ENCODE measurements at regions not wholly inside any gene's neighbourhood (a gene's known extent, or its start where the extent isn't known, plus 50 kb on each side); places are given as distances from the start of the nearest gene placed in this dataset.
A peak's percentile ranks its signal among the peaks of the same experiment; 100 is the strongest.

DNA sequence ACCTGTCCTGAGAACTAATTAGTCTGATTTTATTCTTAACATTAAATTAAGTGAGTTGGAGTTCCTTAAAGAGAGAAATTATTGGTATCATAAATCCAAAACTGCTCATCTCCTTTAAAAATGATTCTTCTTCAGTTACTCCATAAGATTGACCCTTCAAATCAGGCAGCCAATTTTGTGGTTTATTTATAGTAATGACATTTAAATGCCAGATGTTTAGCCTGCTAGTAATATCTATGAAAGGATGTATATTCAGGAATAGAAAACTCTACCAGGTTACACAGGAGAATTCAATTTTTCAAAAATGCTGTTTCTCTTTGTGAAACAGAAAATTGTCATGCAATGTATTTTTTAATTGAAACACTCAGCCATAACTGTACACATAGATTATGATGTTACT lies 457.8 kb upstream of the ROBO2 start:
- Histone ChIP-seq H3K4me3 (no peak overlapping the region), H3K9me3 (no peaks in the 10 kb centered on the region), H3K27me3 (no peaks in the 10 kb centered on the region), H3K36me3 (no peaks in the 10 kb centered on the region), H3K4me1 (no peaks in the 10 kb centered on the region), H3K27ac (no peak overlapping the region)
- TF ChIP-seq, protein P1, sequence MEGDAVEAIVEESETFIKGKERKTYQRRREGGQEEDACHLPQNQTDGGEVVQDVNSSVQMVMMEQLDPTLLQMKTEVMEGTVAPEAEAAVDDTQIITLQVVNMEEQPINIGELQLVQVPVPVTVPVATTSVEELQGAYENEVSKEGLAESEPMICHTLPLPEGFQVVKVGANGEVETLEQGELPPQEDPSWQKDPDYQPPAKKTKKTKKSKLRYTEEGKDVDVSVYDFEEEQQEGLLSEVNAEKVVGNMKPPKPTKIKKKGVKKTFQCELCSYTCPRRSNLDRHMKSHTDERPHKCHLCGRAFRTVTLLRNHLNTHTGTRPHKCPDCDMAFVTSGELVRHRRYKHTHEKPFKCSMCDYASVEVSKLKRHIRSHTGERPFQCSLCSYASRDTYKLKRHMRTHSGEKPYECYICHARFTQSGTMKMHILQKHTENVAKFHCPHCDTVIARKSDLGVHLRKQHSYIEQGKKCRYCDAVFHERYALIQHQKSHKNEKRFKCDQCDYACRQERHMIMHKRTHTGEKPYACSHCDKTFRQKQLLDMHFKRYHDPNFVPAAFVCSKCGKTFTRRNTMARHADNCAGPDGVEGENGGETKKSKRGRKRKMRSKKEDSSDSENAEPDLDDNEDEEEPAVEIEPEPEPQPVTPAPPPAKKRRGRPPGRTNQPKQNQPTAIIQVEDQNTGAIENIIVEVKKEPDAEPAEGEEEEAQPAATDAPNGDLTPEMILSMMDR (IDR thresholded peaks at IDR 0.05), result no peak
- intact Hi-C loops (cut with DNase I), result no loop called here
- no peak for DNase-seq (ENCODE audit: low spot score in 2 of 2)

DNA sequence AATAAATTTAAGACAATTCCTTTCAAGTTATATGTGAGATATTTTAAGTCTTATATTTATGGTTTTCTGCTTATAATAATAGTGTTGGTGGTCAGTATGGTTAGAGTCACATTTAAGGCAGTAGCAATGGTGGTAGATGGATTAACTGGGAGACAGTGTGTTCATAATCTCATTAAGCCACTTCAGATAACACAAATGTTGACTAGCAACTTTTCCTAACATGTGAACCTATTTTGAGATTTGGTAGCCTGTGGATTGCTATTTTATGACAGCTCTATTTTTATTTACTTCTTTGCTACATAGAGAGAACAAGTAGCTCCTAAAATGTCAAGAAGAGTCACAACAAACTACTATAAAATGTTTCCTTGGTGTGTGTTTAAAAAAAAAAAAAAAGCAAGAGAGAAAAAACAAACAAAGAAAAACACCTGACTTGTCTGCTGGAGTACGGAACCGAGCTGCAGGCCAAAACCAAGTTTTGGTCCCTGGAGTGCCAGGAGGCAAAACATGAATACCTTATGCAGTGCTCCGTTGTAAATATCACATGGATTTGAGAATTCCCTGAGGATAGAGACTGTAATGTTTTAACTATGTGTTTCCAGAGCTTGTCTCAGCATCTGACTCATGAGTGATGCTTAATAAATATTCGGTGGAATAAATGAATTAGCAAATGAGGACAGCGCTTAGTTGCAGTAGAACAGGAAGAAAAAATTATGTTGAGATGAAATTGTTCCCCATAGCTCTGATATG lies 457.1 kb upstream of the ROBO2 start:
- Histone ChIP-seq H3K4me1 (no peaks in the 10 kb centered on the region), H3K27me3 (no peaks in the 10 kb centered on the region), H3K9me3 (no peaks in the 10 kb centered on the region), H3K27ac (no peak overlapping the region), H3K4me3 (no peak overlapping the region), H3K36me3 (no peaks in the 10 kb centered on the region)
- intact Hi-C loops (cut with DNase I), result no loop called here
- DNase-seq (ENCODE audit: low spot score in 2 of 2), result no peak
- TF ChIP-seq, protein P1 (IDR thresholded peaks at IDR 0.05), result no peak

DNA sequence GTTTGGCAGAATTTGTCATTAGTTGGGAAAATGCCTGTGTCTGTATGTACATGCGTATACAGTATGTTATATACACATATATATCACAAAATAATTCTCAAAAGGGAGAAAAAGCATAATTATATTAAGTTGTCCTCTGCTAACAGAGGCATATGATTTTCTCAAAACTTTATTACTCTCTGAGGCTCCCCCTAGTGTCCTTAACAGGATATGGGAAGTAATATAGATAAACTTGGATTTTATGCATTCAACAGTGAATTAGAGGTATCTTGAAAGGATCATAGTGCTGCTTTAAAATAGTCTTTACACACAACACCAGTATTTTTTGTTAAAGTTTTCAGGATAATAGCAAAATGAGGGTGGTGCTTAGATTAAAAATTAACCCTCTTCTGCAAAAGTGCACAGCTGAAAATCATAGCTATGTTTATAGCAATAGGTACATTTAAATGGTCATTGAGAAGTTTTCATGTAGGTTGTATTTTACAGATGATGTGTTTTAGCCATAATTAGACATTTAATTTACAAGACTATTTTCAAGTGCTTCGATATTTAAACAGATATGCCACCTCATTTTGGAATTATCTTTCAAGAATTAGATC lies 454.0 kb upstream of the ROBO2 start:
- no peaks in the 10 kb centered on the region for H3K27me3 ChIP-seq
- no peak for DNase-seq (ENCODE audit: low spot score in 2 of 2)

DNA sequence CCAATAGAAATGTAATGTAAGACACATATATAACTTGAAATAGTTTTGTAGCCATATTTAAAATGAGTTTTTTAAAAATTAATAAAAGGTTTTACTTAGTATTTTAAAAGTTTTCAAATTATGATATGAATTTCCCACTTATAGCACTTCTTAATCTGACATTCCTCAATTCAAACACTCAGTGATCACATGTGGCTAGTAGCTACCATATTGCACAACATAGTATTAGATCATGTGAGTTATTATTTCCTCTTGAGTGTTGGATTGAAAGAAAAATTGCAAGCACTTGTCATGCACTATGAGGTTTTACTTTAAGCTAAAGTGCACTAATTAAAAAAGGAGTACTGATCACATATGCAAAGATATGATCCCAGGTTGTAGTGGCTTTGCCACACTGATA lies 453.4 kb upstream of the ROBO2 start:
- H3K4me1 ChIP-seq, result no peaks in the 10 kb centered on the region
- TF ChIP-seq, protein P1 (IDR thresholded peaks at IDR 0.05), result no peak
- intact Hi-C loops (cut with DNase I), result no loop called here

More for the DNA sequence above, 454.0 kb upstream of the ROBO2 start:
- H3K27ac ChIP-seq, result no peak overlapping the region
- no peaks in the 10 kb centered on the region for H3K36me3 ChIP-seq
- no peak overlapping the region for H3K4me3 ChIP-seq
- H3K4me1 ChIP-seq, result no peaks in the 10 kb centered on the region
- H3K9me3 ChIP-seq, result no peaks in the 10 kb centered on the region
- TF ChIP-seq, protein P1 (IDR thresholded peaks at IDR 0.05), result peak in 2 of 3 experiments; percentile 24 to 31
- intact Hi-C loops (cut with DNase I), result no loop called here

DNA sequence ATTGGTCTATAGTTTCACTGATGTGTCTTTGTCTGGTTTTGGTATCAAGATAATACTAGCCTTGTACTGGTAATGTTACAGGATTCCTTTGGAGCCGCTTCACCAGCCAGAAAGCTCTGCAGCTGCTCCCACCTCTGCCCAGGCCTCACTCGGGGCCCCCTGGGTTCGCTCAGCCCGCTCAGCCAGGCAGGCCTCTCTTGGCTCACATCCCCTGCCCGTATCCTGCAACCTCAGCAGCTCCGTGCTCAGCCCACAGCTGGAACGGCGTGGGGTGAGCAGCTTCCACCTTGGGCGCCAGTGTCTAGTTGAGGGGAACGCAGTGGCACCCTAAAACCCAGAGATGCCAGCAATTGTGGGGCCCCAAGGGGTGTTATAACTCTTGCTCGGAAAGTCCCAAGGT lies 429.7 kb upstream of the ROBO2 start:
- Histone ChIP-seq H3K27ac (no peak overlapping the region), H3K9me3 (no peaks in the 10 kb centered on the region), H3K36me3 (no peaks in the 10 kb centered on the region), H3K27me3 (no peaks in the 10 kb centered on the region), H3K4me3 (no peak overlapping the region), H3K4me1 (no peaks in the 10 kb centered on the region)
- DNase-seq (ENCODE audit: low spot score in 2 of 2), result no peak
- intact Hi-C loops (cut with DNase I), result no loop called here
- TF ChIP-seq, protein P1 (IDR thresholded peaks at IDR 0.05), result no peak

More for the DNA sequence above, 453.4 kb upstream of the ROBO2 start:
- no peaks in the 10 kb centered on the region for H3K36me3 ChIP-seq
- no peak for DNase-seq (ENCODE audit: low spot score in 2 of 2)
- no peaks in the 10 kb centered on the region for H3K27me3 ChIP-seq
- no peak overlapping the region for H3K4me3 ChIP-seq
- no peaks in the 10 kb centered on the region for H3K9me3 ChIP-seq
- no peak overlapping the region for H3K27ac ChIP-seq

Data from ascending aorta (tissue), 2 donors.